ENCODE measurements at regions not wholly inside any gene's neighbourhood (a gene's known extent, or its start where the extent isn't known, plus 50 kb on each side); places are given as distances from the start of the nearest gene placed in this dataset.
"Not testable (repeated sequence)": the region's sequence is repeated elsewhere in the genome, so short reads cannot be mapped to it uniquely, and the experiment has no call there.

GRCh38 chr12:107377596-107378385, 284.4 kb upstream of the CRY1 start:
- no peak for DNase-seq

GRCh38 chr12:107378609-107379008, 285.3 kb upstream of the CRY1 start:
- DNase-seq, result no peak

GRCh38 chr12:107379142-107379851, 285.9 kb upstream of the CRY1 start:
- DNase-seq, result not testable (repeated sequence)

DNA sequence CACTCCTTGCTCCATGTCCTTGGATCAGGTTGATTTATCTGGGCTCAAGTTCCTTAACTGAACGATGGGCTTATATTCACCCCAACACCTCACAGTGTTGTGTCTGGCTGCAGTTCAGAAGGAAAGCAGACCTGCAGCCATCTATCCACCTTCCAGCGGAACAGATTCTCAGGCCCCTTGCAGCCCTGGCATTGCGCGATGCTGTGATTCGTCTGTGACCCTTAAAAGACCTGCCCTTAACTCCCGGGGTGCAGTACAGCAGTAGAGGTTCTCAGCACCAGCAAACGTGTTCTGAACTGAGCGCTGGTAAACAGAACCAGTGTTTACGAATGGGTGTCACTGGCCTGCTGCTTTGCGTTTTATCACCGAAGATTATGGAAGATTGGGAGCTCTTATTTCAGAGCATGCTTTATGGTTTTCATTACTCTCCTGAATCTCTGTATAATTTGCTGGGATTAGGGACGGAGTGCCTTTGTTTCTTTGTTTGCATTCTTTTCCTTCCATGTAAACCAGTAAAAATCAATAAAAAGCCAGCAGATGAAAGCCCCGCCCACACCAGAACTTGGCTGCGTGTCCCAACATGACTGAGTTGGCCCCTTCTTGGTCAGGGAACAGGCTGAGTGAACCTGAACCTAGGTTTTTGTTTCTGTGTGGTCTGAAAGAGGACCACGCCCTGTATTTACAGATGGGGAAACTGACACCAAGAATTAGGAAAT, 286.7 kb upstream of the CRY1 start:
- DNase-seq, result no peak

GRCh38 chr12:107384645-107385044, 291.3 kb upstream of the CRY1 start:
- no peak for DNase-seq

DNA sequence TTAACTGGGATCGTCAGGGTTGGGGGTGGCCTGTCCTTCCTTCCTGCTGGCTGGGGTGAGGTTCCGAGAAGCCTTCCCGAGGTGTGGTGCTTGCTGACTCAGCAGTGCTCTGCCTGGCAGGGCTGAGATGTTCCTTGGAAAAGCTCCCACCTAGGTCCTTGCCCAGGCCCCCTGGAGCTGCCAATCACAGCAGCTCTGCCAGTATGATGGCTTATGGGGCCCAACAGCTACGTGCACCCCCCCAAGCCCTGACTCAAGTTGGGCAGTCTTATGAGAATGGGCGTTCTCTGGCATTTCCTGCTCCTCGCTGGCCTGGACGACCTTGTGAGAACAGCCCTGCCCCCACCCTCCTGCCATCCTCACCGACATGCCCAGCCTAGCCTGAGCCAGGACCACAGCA, 292.2 kb upstream of the CRY1 start:
- no peak for DNase-seq

DNA sequence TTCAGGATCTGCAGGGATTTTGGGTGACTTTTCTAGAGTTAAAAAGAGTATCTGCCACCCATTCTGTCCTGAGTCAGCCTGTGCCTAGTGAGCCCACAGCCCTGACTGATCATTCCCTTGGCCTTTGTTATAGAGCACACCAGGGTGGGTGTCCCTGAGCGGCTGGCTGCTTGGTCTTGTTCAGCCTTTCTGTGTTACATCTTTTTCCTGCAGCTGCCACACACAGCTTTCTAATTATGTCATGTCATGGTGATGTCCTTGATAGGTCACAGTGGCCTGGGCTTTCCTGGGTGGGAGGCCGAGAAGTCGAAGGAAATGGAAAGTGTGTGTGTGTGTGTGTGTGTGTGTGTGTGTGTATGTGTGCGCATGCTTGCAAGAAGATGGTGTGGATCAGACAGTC, 293.2 kb upstream of the CRY1 start:
- no peak for DNase-seq

- no peak for DNase-seq
Observed at GRCh38 chr12:107388263-107388662, 294.9 kb upstream of the CRY1 start.

DNA sequence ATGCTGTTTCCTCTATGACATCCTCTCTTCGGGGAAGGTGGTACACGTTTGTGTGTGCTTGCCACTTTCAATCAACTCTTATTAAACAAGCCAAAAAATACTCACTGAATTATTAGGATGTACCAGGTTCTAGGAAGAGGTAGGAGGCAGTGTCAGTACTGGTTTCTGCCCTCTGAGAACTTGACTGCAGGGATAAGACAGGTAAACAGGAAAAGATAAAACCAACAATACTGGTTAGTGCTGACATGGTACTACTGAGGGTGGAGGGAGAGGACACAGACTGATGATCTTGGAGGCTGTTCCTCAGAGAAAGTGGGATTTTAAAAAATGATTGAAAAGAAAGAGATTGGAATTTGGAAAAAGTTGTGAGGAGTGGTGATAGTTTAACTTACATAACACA, 295.2 kb upstream of the PWP1 start:
- DNase-seq, result no peak

- no peak for DNase-seq
Observed at GRCh38 chr12:107393043-107393717, 292.4 kb upstream of the PWP1 start.

- no peak for DNase-seq
Observed at GRCh38 chr12:107394693-107395092, 290.9 kb upstream of the PWP1 start.

DNA sequence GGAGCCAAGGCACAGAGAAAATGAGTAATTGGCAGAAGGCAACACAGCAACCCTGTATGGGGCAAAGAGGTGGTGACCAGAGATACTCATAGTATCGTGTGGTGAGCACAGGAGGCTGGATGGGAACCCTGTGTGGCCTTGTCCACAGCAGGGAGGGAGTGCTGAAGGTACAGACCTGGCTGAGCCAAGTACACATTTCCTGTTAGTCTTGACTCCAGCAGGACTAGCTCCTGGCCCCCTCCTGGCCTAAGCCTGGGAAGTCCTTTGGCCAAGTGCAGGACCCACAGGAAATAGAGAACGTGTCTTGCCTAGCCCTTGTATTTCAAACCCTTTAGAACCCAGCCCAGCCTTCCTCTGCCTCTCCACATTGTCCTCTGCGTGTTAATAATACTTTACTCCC, 289.8 kb upstream of the PWP1 start:
- no peak for DNase-seq

DNA sequence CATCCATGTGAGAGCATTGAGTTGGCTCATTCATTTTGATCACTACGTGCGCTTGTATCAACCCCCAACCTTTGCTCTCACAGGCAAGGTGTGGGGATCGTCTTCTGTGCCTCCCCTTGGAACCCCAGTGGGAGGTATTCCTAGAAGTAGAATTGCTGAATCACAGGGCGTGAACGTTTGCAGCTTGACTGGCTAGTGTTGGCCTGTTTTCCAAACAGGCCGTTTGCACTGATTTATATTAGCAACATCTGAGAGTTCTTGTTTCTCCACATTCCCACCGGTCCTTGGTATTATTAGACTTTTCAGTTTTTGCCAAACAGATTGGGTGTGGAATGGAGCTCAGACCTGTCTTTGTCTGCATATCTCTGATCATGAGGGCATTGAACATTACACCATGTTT, 288.6 kb upstream of the PWP1 start:
- DNase-seq, result no peak

GRCh38 chr12:107397890-107398500, 287.6 kb upstream of the PWP1 start:
- DNase-seq, result no peak

DNA sequence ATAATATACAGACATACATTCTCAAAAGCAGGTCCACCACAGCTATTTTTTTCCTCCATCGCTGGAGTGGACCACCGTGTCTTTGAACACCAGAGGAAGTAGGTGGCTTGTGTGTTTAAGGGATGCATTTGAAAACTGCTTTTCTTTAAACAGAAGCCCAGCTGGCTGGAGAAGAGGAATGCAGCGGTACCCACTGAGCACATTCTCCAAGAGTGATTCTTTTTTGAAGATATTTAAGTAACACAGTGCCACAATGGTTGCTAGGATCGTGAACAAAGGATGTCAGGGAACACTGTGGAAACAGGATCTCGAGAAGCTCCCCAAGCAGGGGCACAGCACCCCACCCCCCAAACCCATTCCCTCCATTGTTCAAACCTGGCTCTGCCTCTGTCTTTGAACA, 286.6 kb upstream of the PWP1 start:
- DNase-seq, result no peak

- no peak for DNase-seq
Observed at GRCh38 chr12:107400686-107401447, 284.7 kb upstream of the PWP1 start.

GRCh38 chr12:107402041-107403022, 283.3 kb upstream of the PWP1 start:
- DNase-seq, result no peak

- no peak for DNase-seq
Observed at GRCh38 chr12:107404981-107405380, 280.6 kb upstream of the PWP1 start.

- DNase-seq, result no peak
Observed at GRCh38 chr12:107405436-107405835, 280.2 kb upstream of the PWP1 start.

GRCh38 chr12:107406932-107407331, 278.7 kb upstream of the PWP1 start:
- DNase-seq, result no peak
